ENCODE measurements at regions not wholly inside any gene's neighbourhood (a gene's known extent, or its start where the extent isn't known, plus 50 kb on each side); places are given as distances from the start of the nearest gene placed in this dataset.

- no peak for DNase-seq
Measured at GRCh38 chr4:130309221-130309620, 1213.3 kb downstream of the C4orf33 start.

GRCh38 chr4:130322439-130322838 lies 1226.5 kb downstream of the C4orf33 start:
- no peak for DNase-seq

GRCh38 chr4:130329036-130329435 lies 1233.1 kb downstream of the C4orf33 start:
- no peak for DNase-seq

GRCh38 chr4:130333241-130333759 lies 1237.3 kb downstream of the C4orf33 start:
- no peak for DNase-seq

- DNase-seq: no peak
Measured at GRCh38 chr4:130335417-130336194, 1239.7 kb downstream of the C4orf33 start.

- no peak for DNase-seq
Measured at GRCh38 chr4:130336585-130337217, 1240.7 kb downstream of the C4orf33 start.

GRCh38 chr4:130338851-130339250 lies 1242.9 kb downstream of the C4orf33 start:
- DNase-seq: peak in 1 of 56 donors; percentile 4

- no peak for DNase-seq
Measured at GRCh38 chr4:130349745-130350144, 1253.8 kb downstream of the C4orf33 start.

GRCh38 chr4:130356873-130357272 lies 1260.9 kb downstream of the C4orf33 start:
- DNase-seq: no peak

GRCh38 chr4:130359542-130359941 lies 1263.6 kb downstream of the C4orf33 start:
- no peak for DNase-seq

- DNase-seq: no peak
Measured at GRCh38 chr4:130361616-130362015, 1265.7 kb downstream of the C4orf33 start.

- DNase-seq: no peak
Measured at GRCh38 chr4:130368668-130369067, 1272.7 kb downstream of the C4orf33 start.

- no peak for DNase-seq
Measured at GRCh38 chr4:130393231-130393630, 1297.3 kb downstream of the C4orf33 start.

- no peak for DNase-seq
Measured at GRCh38 chr4:130393642-130394041, 1297.7 kb downstream of the C4orf33 start.

- no peak for DNase-seq
Measured at GRCh38 chr4:130395871-130396270, 1299.9 kb downstream of the C4orf33 start.

- no peak for DNase-seq
Measured at GRCh38 chr4:130403221-130403620, 1307.3 kb downstream of the C4orf33 start.

GRCh38 chr4:130416228-130416627 lies 1320.3 kb downstream of the C4orf33 start:
- DNase-seq: no peak

- DNase-seq: no peak
Measured at GRCh38 chr4:130419211-130419975, 1323.4 kb downstream of the C4orf33 start.

GRCh38 chr4:130422261-130422660 lies 1326.3 kb downstream of the C4orf33 start:
- DNase-seq: no peak

- DNase-seq: no peak
Measured at GRCh38 chr4:130424211-130424610, 1328.3 kb downstream of the C4orf33 start.

GRCh38 chr4:130432289-130432688 lies 1336.3 kb downstream of the C4orf33 start:
- no peak for DNase-seq

GRCh38 chr4:130449741-130450140 lies 1353.8 kb downstream of the C4orf33 start:
- DNase-seq: no peak

Data from amygdala (tissue), 56 donors.